Mesendoderm (in vitro differentiated cells): ENCODE measurements at regions not wholly inside any gene's neighbourhood (a gene's known extent, or its start where the extent isn't known, plus 50 kb on each side); places are given as distances from the start of the nearest gene placed in this dataset.
"Not testable (repeated sequence)": the region's sequence is repeated elsewhere in the genome, so short reads cannot be mapped to it uniquely, and the experiment has no call there.

Experiments used
- DNase-seq: peaks from one replicate; pipeline ENCODE4 v3.0.0; 2013
- H2AK5ac ChIP-seq: 2 replicates; pipeline ENCODE4 v1.6.1; 2013; ENCODE audit warnings: low read length, inconsistent platforms
- H2BK120ac ChIP-seq: 2 replicates; pipeline ENCODE4 v1.6.1; 2013; ENCODE audit warnings: low read depth, mild to moderate bottlenecking, low read length, moderate library complexity, mixed read lengths
- H2BK15ac ChIP-seq: replicated peaks from 2 replicates; pipeline ENCODE4 v1.6.1; 2013; ENCODE audit warnings: low read depth, mild to moderate bottlenecking, moderate library complexity
- H2BK5ac ChIP-seq: 2 replicates; pipeline ENCODE4 v1.6.1; 2013; ENCODE audit warnings: low read length, inconsistent platforms
- H3K18ac ChIP-seq: 2 replicates; pipeline ENCODE4 v1.6.1; 2013; ENCODE audit warnings: mild to moderate bottlenecking, low read length, mixed read lengths
- H3K23ac ChIP-seq: one replicate; pipeline ENCODE4 v1.6.1; 2013; ENCODE audit warnings: low read length
- H3K27ac ChIP-seq: 2 replicates; pipeline ENCODE4 v1.5.1; 2013; ENCODE audit warnings: low read depth, mild to moderate bottlenecking, inconsistent platforms, low read length, moderate library complexity
- H3K27me3 ChIP-seq: 2 replicates; pipeline ENCODE4 v1.6.1; 2013; ENCODE audit warnings: low read length, control low read depth, mild to moderate bottlenecking, inconsistent platforms; ENCODE audit not compliant: insufficient read depth, poor library complexity
- H3K36me3 ChIP-seq: 2 replicates; pipeline ENCODE4 v1.6.1; 2013; ENCODE audit warnings: low read length, inconsistent platforms; ENCODE audit not compliant: control insufficient read depth, insufficient read depth
- H3K4ac ChIP-seq: one replicate; pipeline ENCODE4 v1.6.1; 2013; ENCODE audit warnings: low read depth, mild to moderate bottlenecking, low read length, moderate library complexity
- H3K4me1 ChIP-seq: 2 replicates; pipeline ENCODE4 v1.6.1; 2013; ENCODE audit warnings: low read depth, low read length, inconsistent platforms; ENCODE audit not compliant: control insufficient read depth
- H3K4me2 ChIP-seq: 2 replicates; pipeline ENCODE4 v1.6.1; 2013; ENCODE audit warnings: low read length
- H3K4me3 ChIP-seq: 2 replicates; pipeline ENCODE4 v1.5.1; 2013; ENCODE audit warnings: mild to moderate bottlenecking, low read length
- H3K56ac ChIP-seq: one replicate; pipeline ENCODE4 v1.6.1; 2013; ENCODE audit warnings: low read length
- H3K79me1 ChIP-seq: 2 replicates; pipeline ENCODE4 v1.6.1; 2013; ENCODE audit warnings: low read length, inconsistent platforms
- H3K79me2 ChIP-seq: 2 replicates; pipeline ENCODE4 v1.6.1; 2013; ENCODE audit warnings: mild to moderate bottlenecking, low read length; ENCODE audit not compliant: control insufficient read depth, insufficient read depth
- H3K9ac ChIP-seq: 2 replicates; pipeline ENCODE4 v1.6.1; 2013; ENCODE audit warnings: low read length, inconsistent platforms
- H4K5ac ChIP-seq: one replicate; pipeline ENCODE4 v1.6.1; 2013; ENCODE audit warnings: low read length
- H4K8ac ChIP-seq: one replicate; pipeline ENCODE4 v1.6.1; 2013; ENCODE audit warnings: low read depth, mild to moderate bottlenecking, control low read depth, low read length, moderate library complexity
- WGBS: extraction: QIAGEN DNeasy Blood & Tissue Kit; methylation state at CpG from one replicate; pipeline ENCODE4 v1.1.7; 2013; ENCODE audit warnings: low lambda C conversion rate, missing lambda C conversion rate; ENCODE audit not compliant: insufficient coverage; ENCODE audit errors: extremely low coverage; 5-methylcytosine and 5-hydroxymethylcytosine counted together

GRCh38 chr9:97773723-97774122 is 76.6 kb upstream of the XPA start:
- H3K4me2 ChIP-seq = no peak overlapping the region
- no peak overlapping the region for H3K23ac ChIP-seq
- H3K4ac ChIP-seq = no peak overlapping the region
- H2BK120ac ChIP-seq = no peak overlapping the region
- no peak for DNase-seq
- no peak overlapping the region for H3K4me3 ChIP-seq
- no peak overlapping the region for H4K8ac ChIP-seq
- H3K79me2 ChIP-seq = no peaks in the 10 kb centered on the region
- H3K18ac ChIP-seq = no peak overlapping the region
- no CpG with 5 or more reads among the region's 3 CpGs for WGBS
- no peak overlapping the region for H2BK5ac ChIP-seq
- H3K27ac ChIP-seq = no peak overlapping the region
- H3K27me3 ChIP-seq = no peaks in the 10 kb centered on the region
- H3K9ac ChIP-seq = no peak overlapping the region
- no peak overlapping the region for H2BK15ac ChIP-seq
- no peak overlapping the region for H3K56ac ChIP-seq
- no peaks in the 10 kb centered on the region for H3K36me3 ChIP-seq
- no peak overlapping the region for H4K5ac ChIP-seq
- no peak overlapping the region for H2AK5ac ChIP-seq
- no peaks in the 10 kb centered on the region for H3K4me1 ChIP-seq
- H3K79me1 ChIP-seq = no peaks in the 10 kb centered on the region

- H3K27ac ChIP-seq = no peak overlapping the region
- no peaks in the 10 kb centered on the region for H3K27me3 ChIP-seq
- H3K79me1 ChIP-seq = no peaks in the 10 kb centered on the region
- H2BK120ac ChIP-seq = no peak overlapping the region
- H3K18ac ChIP-seq = no peak overlapping the region
- no peak overlapping the region for H2BK15ac ChIP-seq
- H4K5ac ChIP-seq = no peak overlapping the region
- no peaks in the 10 kb centered on the region for H3K79me2 ChIP-seq
- H3K4me3 ChIP-seq = no peak overlapping the region
- H2AK5ac ChIP-seq = no peak overlapping the region
- no peak overlapping the region for H3K4ac ChIP-seq
- H3K23ac ChIP-seq = no peak overlapping the region
- H3K9ac ChIP-seq = no peak overlapping the region
- no peak overlapping the region for H3K56ac ChIP-seq
- H3K4me1 ChIP-seq = no peaks in the 10 kb centered on the region
- no peak overlapping the region for H2BK5ac ChIP-seq
- no CpG with 5 or more reads among the region's 3 CpGs for WGBS
- H3K4me2 ChIP-seq = no peak overlapping the region
- H3K36me3 ChIP-seq = no peaks in the 10 kb centered on the region
- H4K8ac ChIP-seq = no peak overlapping the region
- DNase-seq = no peak
Measured at GRCh38 chr9:97774673-97775072, 77.5 kb upstream of the XPA start.

GRCh38 chr9:97778740-97779139 is 74.3 kb upstream of the FOXE1 start:
- H2BK15ac ChIP-seq, H3K4ac ChIP-seq, H2BK5ac ChIP-seq, H3K36me3 ChIP-seq, H2AK5ac ChIP-seq, H4K8ac ChIP-seq, H4K5ac ChIP-seq, H3K27ac ChIP-seq, H3K79me2 ChIP-seq, H3K18ac ChIP-seq, H3K79me1 ChIP-seq, DNase-seq, H2BK120ac ChIP-seq, H3K4me3 ChIP-seq, H3K4me1 ChIP-seq, H3K56ac ChIP-seq, H3K27me3 ChIP-seq, H3K23ac ChIP-seq, H3K4me2 ChIP-seq, H3K9ac ChIP-seq: not testable (repeated sequence)
- no CpG with 5 or more reads among the region's 2 CpGs for WGBS

GRCh38 chr9:97779608-97780007 is 73.4 kb upstream of the FOXE1 start:
- no peak overlapping the region for H3K23ac ChIP-seq

GRCh38 chr9:97781902-97782301 is 71.1 kb upstream of the FOXE1 start:
- no peak overlapping the region for H3K18ac ChIP-seq
- H3K79me2 ChIP-seq = no peaks in the 10 kb centered on the region
- no peak overlapping the region for H4K8ac ChIP-seq
- H3K4me1 ChIP-seq = no peaks in the 10 kb centered on the region
- no peak overlapping the region for H3K9ac ChIP-seq
- H2BK15ac ChIP-seq = no peak overlapping the region
- no peak overlapping the region for H4K5ac ChIP-seq
- H3K79me1 ChIP-seq = no peaks in the 10 kb centered on the region
- no peak overlapping the region for H3K4me2 ChIP-seq
- DNase-seq = no peak
- no peak overlapping the region for H2BK5ac ChIP-seq
- H3K36me3 ChIP-seq = no peaks in the 10 kb centered on the region
- H3K4me3 ChIP-seq = no peak overlapping the region
- no peak overlapping the region for H3K56ac ChIP-seq
- WGBS = no CpG with 5 or more reads among the region's 1 CpG
- no peak overlapping the region for H3K27ac ChIP-seq
- no peak overlapping the region for H3K23ac ChIP-seq
- H3K4ac ChIP-seq = no peak overlapping the region
- no peak overlapping the region for H2AK5ac ChIP-seq
- H2BK120ac ChIP-seq = no peak overlapping the region
- H3K27me3 ChIP-seq = no peaks in the 10 kb centered on the region

More at GRCh38 chr9:97779608-97780007, 73.4 kb upstream of the FOXE1 start:
- no peak overlapping the region for H3K4ac ChIP-seq
- H3K79me2 ChIP-seq = no peaks in the 10 kb centered on the region
- no peak overlapping the region for H2AK5ac ChIP-seq
- H3K36me3 ChIP-seq = no peaks in the 10 kb centered on the region
- H3K4me3 ChIP-seq = no peak overlapping the region
- no peak overlapping the region for H3K56ac ChIP-seq
- no CpG with 5 or more reads among the region's 2 CpGs for WGBS
- H3K18ac ChIP-seq = no peak overlapping the region
- no peaks in the 10 kb centered on the region for H3K79me1 ChIP-seq
- H2BK120ac ChIP-seq = no peak overlapping the region
- H3K4me2 ChIP-seq = no peak overlapping the region
- no peaks in the 10 kb centered on the region for H3K27me3 ChIP-seq
- H2BK5ac ChIP-seq = no peak overlapping the region
- H3K9ac ChIP-seq = no peak overlapping the region
- no peaks in the 10 kb centered on the region for H3K4me1 ChIP-seq
- no peak overlapping the region for H3K27ac ChIP-seq
- DNase-seq = no peak
- H4K5ac ChIP-seq = no peak overlapping the region
- H4K8ac ChIP-seq = no peak overlapping the region
- H2BK15ac ChIP-seq = no peak overlapping the region

GRCh38 chr9:97786341-97786740 is 66.7 kb upstream of the FOXE1 start:
- H3K79me2 ChIP-seq = no peaks in the 10 kb centered on the region
- H2BK5ac ChIP-seq = no peak overlapping the region
- H3K18ac ChIP-seq = no peak overlapping the region
- H4K5ac ChIP-seq = no peak overlapping the region
- no peak overlapping the region for H2AK5ac ChIP-seq
- no peak overlapping the region for H2BK120ac ChIP-seq
- no peak overlapping the region for H4K8ac ChIP-seq
- no peak overlapping the region for H3K23ac ChIP-seq
- no peak overlapping the region for H3K9ac ChIP-seq
- H3K4me3 ChIP-seq = no peak overlapping the region
- no peaks in the 10 kb centered on the region for H3K79me1 ChIP-seq
- no peak overlapping the region for H3K27ac ChIP-seq
- no peak overlapping the region for H3K4ac ChIP-seq
- peak; percentile 68 for DNase-seq
- no peaks in the 10 kb centered on the region for H3K4me1 ChIP-seq
- no peak overlapping the region for H2BK15ac ChIP-seq
- H3K56ac ChIP-seq = no peak overlapping the region
- no CpG with 5 or more reads among the region's 5 CpGs for WGBS
- H3K36me3 ChIP-seq = no peaks in the 10 kb centered on the region
- no peaks in the 10 kb centered on the region for H3K27me3 ChIP-seq
- H3K4me2 ChIP-seq = no peak overlapping the region
